ENCODE measurements at regions not wholly inside any gene's neighbourhood (a gene's known extent, or its start where the extent isn't known, plus 50 kb on each side); places are given as distances from the start of the nearest gene placed in this dataset.

DNA sequence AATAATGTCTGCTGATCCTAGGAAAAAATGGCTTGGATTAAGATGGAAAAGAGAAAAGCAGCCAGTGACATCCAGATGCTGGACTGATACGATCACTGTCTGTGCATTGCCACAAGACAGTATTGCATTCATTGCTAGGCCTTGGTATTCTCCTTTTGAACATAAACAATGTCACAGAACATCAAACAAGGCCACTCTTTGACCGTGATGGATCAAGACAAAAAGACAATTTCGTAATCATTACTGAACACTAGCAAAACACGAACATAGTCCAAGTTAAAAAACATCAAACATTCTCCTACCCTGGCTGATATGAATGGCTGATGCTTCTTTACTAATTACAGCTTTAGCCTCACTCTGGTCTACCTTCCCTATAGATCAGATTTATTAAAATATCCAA is 374.1 kb upstream of the CXorf51B start:
- Mint-ChIP-seq H3K4me3 (no peak overlapping the region), H3K27me3 (ENCODE audit: low read depth) (no peaks in the 10 kb centered on the region), H3K9me3 (peaks cover 64 to 74% of the 10 kb centered on the region in 2 experiments), H3K4me1 (no peaks in the 10 kb centered on the region), H3K27ac (no peak overlapping the region), H3K36me3 (ENCODE audit: insufficient read depth in 1 of 3, low read depth in 3 of 3) (peaks cover 0 to 5% (median 0%) of the 10 kb centered on the region in 3 experiments; a peak in 4 of 7 replicates)
- H3K27me3 ChIP-seq (ENCODE audit: insufficient read depth, low read length) = no peaks in the 10 kb centered on the region
- no peak overlapping the region for H2AFZ ChIP-seq (ENCODE audit: low read length)
- H3K4me2 ChIP-seq (ENCODE audit: insufficient read depth, insufficient read length, low read length) = no peak overlapping the region
- no peak overlapping the region for H3K9ac ChIP-seq (ENCODE audit: extremely low read depth, insufficient read length, low read length)
- no peaks in the 10 kb centered on the region for H3K79me2 ChIP-seq (ENCODE audit: insufficient read depth, low read length)
- H4K91ac ChIP-seq (ENCODE audit: insufficient read length, low read depth, low read length) = no peak overlapping the region
- H3K4me1 ChIP-seq (ENCODE audit: insufficient read depth, low read length) = no peaks in the 10 kb centered on the region
- H3K79me1 ChIP-seq (ENCODE audit: insufficient read depth, low read depth, low read length, poor library complexity, severe bottlenecking) = no peaks in the 10 kb centered on the region
- H4K20me1 ChIP-seq (ENCODE audit: control insufficient read depth, insufficient read depth, insufficient read length) = no peaks in the 10 kb centered on the region
- no peak overlapping the region for H3K56ac ChIP-seq (ENCODE audit: insufficient read length, low read depth, low read length)
- no peak overlapping the region for H2BK20ac ChIP-seq (ENCODE audit: low read depth, low read length, poor library complexity, severe bottlenecking)
- no peaks in the 10 kb centered on the region for H3K23me2 ChIP-seq (ENCODE audit: insufficient read length, low read depth, low read length, poor library complexity, severe bottlenecking)
- no peak overlapping the region for H4K8ac ChIP-seq (replicated peaks; ENCODE audit: insufficient read length, low read depth, low read length)
- H3K9me3 ChIP-seq (ENCODE audit: control insufficient read depth, low read depth, low read length) = peaks cover 31% of the 10 kb centered on the region
- no peak overlapping the region for H3K18ac ChIP-seq (ENCODE audit: insufficient read length, low read depth, low read length)
- TF ChIP-seq CTCF (conservative IDR thresholded peaks at IDR 0.05) = no peak
- H3K27ac ChIP-seq (ENCODE audit: insufficient read length, low read depth, low read length) = no peak overlapping the region
- H2BK120ac ChIP-seq (ENCODE audit: low read depth, low read length, poor library complexity, severe bottlenecking) = no peak overlapping the region
- H3T11ph ChIP-seq (ENCODE audit: low read length) = no peak overlapping the region
- no peak overlapping the region for H2BK12ac ChIP-seq (ENCODE audit: insufficient read length, low read depth, low read length)
- no peak overlapping the region for H2AK5ac ChIP-seq (ENCODE audit: insufficient read length, low read length)
- H2BK15ac ChIP-seq (ENCODE audit: low read depth, low read length) = no peak overlapping the region
- H3K23ac ChIP-seq (ENCODE audit: insufficient read length, low read depth, low read length) = no peak overlapping the region
- WGBS (ENCODE audit: extremely low coverage, insufficient read length, low lambda C conversion rate) = no CpG with 5 or more reads among the region's 4 CpGs
- no peak overlapping the region for H3K4ac ChIP-seq (ENCODE audit: low read depth, low read length)
- H3K14ac ChIP-seq (ENCODE audit: insufficient read depth, low read length) = no peak overlapping the region
- DNase-seq = no peak
- H4K5ac ChIP-seq (ENCODE audit: insufficient read length, low read depth, low read length) = no peak overlapping the region
- no peak overlapping the region for H2BK5ac ChIP-seq (ENCODE audit: insufficient read length, low read length)
